IMR-90 (cell line): ENCODE measurements at regions not wholly inside any gene's neighbourhood (a gene's known extent, or its start where the extent isn't known, plus 50 kb on each side); places are given as distances from the start of the nearest gene placed in this dataset.

Experiments used
- ATAC-seq: fragments of 200-7000 bp; cut with Tn5 transposase; 2 replicates; pipeline ENCODE4 v1.9.1; 2020; ENCODE audit warnings: low read depth, mild to moderate bottlenecking, moderate library complexity
- BruUV-seq: library from RNA; stranded (reverse); fragments of 400-500 nt; replicated peaks from 2 replicates; lab custom pipeline; 2021; lab: Mats Ljungman, UMichigan
- CTCF ChIA-PET: fragments of 300-600 bp; formaldehyde crosslinking; extraction: SDS; loops from one replicate; lab custom pipeline; 2021; ENCODE audit warnings: antibody characterized with exemption; lab: Yijun Ruan, JAX
- POLR2A ChIA-PET: fragments of 300-600 bp; sonication (Branson Sonifier 250); formaldehyde crosslinking; loops from one replicate; lab custom pipeline; 2022; ENCODE audit warnings: antibody characterized with exemption; ENCODE audit not compliant: unreplicated experiment; lab: Charles Lee
- DNase-seq: peaks from one replicate; pipeline ENCODE4 v3.0.0; 2013
- H2AFZ ChIP-seq: replicated peaks from 2 replicates; pipeline ENCODE3; 2013; ENCODE audit warnings: low read length, mild to moderate bottlenecking; ENCODE audit not compliant: poor library complexity
- H2AK5ac ChIP-seq: 2 replicates; pipeline ENCODE4 v1.6.1; 2013; ENCODE audit warnings: low read depth, low read length, inconsistent platforms
- H2AK9ac ChIP-seq: replicated peaks from 2 replicates; pipeline ENCODE3; 2013; ENCODE audit warnings: mild to moderate bottlenecking, low read depth, low read length, moderate library complexity; ENCODE audit not compliant: poor library complexity
- H2BK120ac ChIP-seq: 2 replicates; pipeline ENCODE4 v1.6.1; 2013; ENCODE audit warnings: low read depth, low read length, inconsistent platforms
- H2BK15ac ChIP-seq: 3 replicates; pipeline ENCODE4 v1.6.1; 2013; ENCODE audit warnings: low read depth, low read length, inconsistent platforms
- H2BK20ac ChIP-seq: 2 replicates; pipeline ENCODE4 v1.6.1; 2013; ENCODE audit warnings: low read depth, mild to moderate bottlenecking, inconsistent platforms, low read length, moderate library complexity
- H2BK5ac ChIP-seq: 2 replicates; pipeline ENCODE4 v1.6.1; 2013; ENCODE audit warnings: mild to moderate bottlenecking, low read depth, low read length, inconsistent platforms; ENCODE audit not compliant: poor library complexity, severe bottlenecking
- H3K14ac ChIP-seq: replicated peaks from 2 replicates; pipeline ENCODE4 v1.6.1; 2013; ENCODE audit warnings: low read depth, low read length, inconsistent platforms
- H3K18ac ChIP-seq: 2 replicates; pipeline ENCODE4 v1.6.1; 2013; ENCODE audit warnings: low read depth, low read length, control low read depth
- H3K23ac ChIP-seq: 2 replicates; pipeline ENCODE4 v1.6.1; 2013; ENCODE audit warnings: low read depth, low read length, inconsistent platforms
- H3K27ac ChIP-seq: 2 replicates; pipeline ENCODE4 v1.5.1; 2013; ENCODE audit warnings: mild to moderate bottlenecking, control low read depth, low read length; ENCODE audit not compliant: insufficient read depth
- H3K27me3 ChIP-seq: 2 replicates; pipeline ENCODE4 v1.6.1; 2013; ENCODE audit warnings: low read length; ENCODE audit not compliant: control insufficient read depth, insufficient read depth
- H3K36me3 ChIP-seq: 2 replicates; pipeline ENCODE4 v1.6.1; 2013; ENCODE audit warnings: low read length, mixed read lengths; ENCODE audit not compliant: control insufficient read depth, insufficient read depth
- H3K4ac ChIP-seq: 2 replicates; pipeline ENCODE4 v1.6.1; 2013; ENCODE audit warnings: low read depth, low read length, inconsistent platforms
- H3K4me1 ChIP-seq: 2 replicates; pipeline ENCODE4 v1.6.1; 2013; ENCODE audit warnings: low read length, mixed read lengths; ENCODE audit not compliant: control insufficient read depth, insufficient read depth
- H3K4me2 ChIP-seq: 2 replicates; pipeline ENCODE4 v1.6.1; 2013; ENCODE audit warnings: low read depth, mild to moderate bottlenecking, control low read depth, low read length, moderate library complexity
- H3K4me3 ChIP-seq: 2 replicates; pipeline ENCODE4 v1.5.1; 2013; ENCODE audit warnings: low read depth, mild to moderate bottlenecking, control low read depth, low read length, moderate library complexity; ENCODE audit not compliant: insufficient read depth
- H3K56ac ChIP-seq: 2 replicates; pipeline ENCODE4 v1.6.1; 2013; ENCODE audit warnings: low read length, inconsistent platforms; ENCODE audit not compliant: insufficient read depth; ENCODE audit errors: extremely low read depth
- H3K79me1 ChIP-seq, 2 experiments: 2 replicates each; pipeline ENCODE4 v1.6.1; 2013; ENCODE audit warnings: low read length in 2 of 2, inconsistent platforms in 1 of 2, low read depth in 1 of 2
- H3K9ac ChIP-seq: 2 replicates; pipeline ENCODE4 v1.6.1; 2013; ENCODE audit warnings: low read depth, low read length, control low read depth
- H3K9me1 ChIP-seq: 2 replicates; pipeline ENCODE4 v1.6.1; 2013; ENCODE audit warnings: low read length, inconsistent platforms; ENCODE audit not compliant: insufficient read depth
- H3K9me3 ChIP-seq: 2 replicates; pipeline ENCODE4 v1.6.1; 2013; ENCODE audit warnings: low read length; ENCODE audit not compliant: control insufficient read depth, insufficient read depth
- H4K20me1 ChIP-seq: 2 replicates; pipeline ENCODE4 v1.6.1; 2013; ENCODE audit warnings: low read length, inconsistent platforms; ENCODE audit not compliant: insufficient read depth
- H4K5ac ChIP-seq: 2 replicates; pipeline ENCODE4 v1.6.1; 2013; ENCODE audit warnings: mild to moderate bottlenecking, low read depth, low read length, control low read depth
- H4K8ac ChIP-seq, 2 experiments: 2 replicates each; pipeline ENCODE4 v1.6.1; 2013; ENCODE audit warnings: low read depth in 2 of 2, low read length in 2 of 2, control low read depth in 1 of 2, inconsistent platforms in 1 of 2
- H4K91ac ChIP-seq: 2 replicates; pipeline ENCODE4 v1.6.1; 2013; ENCODE audit warnings: low read depth, low read length, inconsistent platforms; ENCODE audit not compliant: insufficient read depth
- BHLHE40 ChIP-seq: fragments of 150-350 bp; IDR thresholded peaks from 2 replicates; pipeline ENCODE4 v1.6.1; 2016; ENCODE audit warnings: mild to moderate bottlenecking, low read depth, low read length
- CEBPB ChIP-seq: IDR thresholded peaks from 2 replicates; pipeline ENCODE4 v1.6.1; 2012; ENCODE audit warnings: low read depth, low read length, improper control_type of control experiment
- CHD1 ChIP-seq: IDR thresholded peaks from 2 replicates; pipeline ENCODE4 v1.6.1; 2012; ENCODE audit warnings: low read depth, low read length, improper control_type of control experiment
- FOS ChIP-seq: fragments of 150-350 bp; IDR thresholded peaks from 2 replicates; pipeline ENCODE4 v1.6.1; 2016; ENCODE audit warnings: low read depth, low read length
- MAFK ChIP-seq: IDR thresholded peaks from 2 replicates; pipeline ENCODE4 v1.6.1; 2012; ENCODE audit warnings: low read depth, low read length, improper control_type of control experiment
- MAZ ChIP-seq: IDR thresholded peaks from 2 replicates; pipeline ENCODE4 v1.6.1; 2012; ENCODE audit warnings: low read depth, mild to moderate bottlenecking, low read length, improper control_type of control experiment, moderate library complexity, borderline replicate concordance
- MXI1 ChIP-seq: IDR thresholded peaks from 2 replicates; pipeline ENCODE4 v1.6.1; 2012; ENCODE audit warnings: low read depth, mild to moderate bottlenecking, low read length, moderate library complexity, borderline replicate concordance
- NFE2L2 ChIP-seq: fragments of 150-350 bp; IDR thresholded peaks from 2 replicates; pipeline ENCODE4 v1.6.1; 2016; ENCODE audit warnings: low read depth, mild to moderate bottlenecking, low read length
- POLR2A ChIP-seq: IDR thresholded peaks from 2 replicates; pipeline ENCODE4 v1.6.1; 2012; ENCODE audit warnings: mild to moderate bottlenecking, low read depth, low read length
- RAD21 ChIP-seq: IDR thresholded peaks from 2 replicates; pipeline ENCODE4 v1.6.1; 2012; ENCODE audit warnings: low read length, improper control_type of control experiment
- RCOR1 ChIP-seq: IDR thresholded peaks from 2 replicates; pipeline ENCODE4 v1.6.1; 2012; ENCODE audit warnings: mild to moderate bottlenecking, low read length, improper control_type of control experiment; ENCODE audit not compliant: insufficient replicate concordance
- RFX5 ChIP-seq: IDR thresholded peaks from 2 replicates; pipeline ENCODE4 v1.8.0; 2012; ENCODE audit warnings: low read depth, mild to moderate bottlenecking, low read length, moderate library complexity
- SMC3 ChIP-seq: fragments of 150-350 bp; IDR thresholded peaks from 2 replicates; pipeline ENCODE4 v1.6.1; 2016; ENCODE audit warnings: low read depth, mild to moderate bottlenecking, antibody characterized with exemption, low read length, moderate library complexity
- WGBS, 2 experiments: methylation state at CpG; one replicate each; pipeline versions ENCODE4 v1.1.5 to v1.1.7; 2013; ENCODE audit warnings: missing lambda C conversion rate in 2 of 2; ENCODE audit not compliant: insufficient read length in 1 of 2; ENCODE audit errors: extremely low coverage in 2 of 2; 5-methylcytosine and 5-hydroxymethylcytosine counted together
- dilution Hi-C: fragments of 300-500 bp; cut with HindIII; formaldehyde crosslinking; loops from one replicate; pipeline ENCODE4 v1.14.3; 2018; ENCODE audit warnings: low sequenced_read_pairs; ENCODE audit not compliant: unreplicated experiment
- in situ Hi-C: fragments of 300-500 bp; cut with MboI; formaldehyde crosslinking; loops from 3 replicates; pipeline ENCODE4 v1.14.3; 2019; ENCODE audit warnings: low sequenced_read_pairs, inconsistent platforms, mixed read lengths
- intact Hi-C: fragments of 100-400 bp; cut with micrococcal nuclease; formaldehyde crosslinking; loops from 2 replicates; pipeline ENCODE4 v1.10.0; 2022
- TF ChIP-seq, protein P1 (sequence below): fragments of 150-350 bp; IDR thresholded peaks from 2 replicates; pipeline ENCODE4 v1.6.1; 2017; ENCODE audit warnings: mild to moderate bottlenecking, antibody characterized with exemption, low read length, low read depth
- TF ChIP-seq, protein P2 (sequence below): conservative IDR thresholded peaks from 2 replicates; pipeline ENCODE4 v1.5.1; 2012; ENCODE audit warnings: mild to moderate bottlenecking, low read depth, low read length, improper control_type of control experiment
- TF ChIP-seq, protein P3 (sequence below): fragments of 150-350 bp; IDR thresholded peaks from 2 replicates; pipeline ENCODE4 v1.6.1; 2016; ENCODE audit warnings: low read depth, mild to moderate bottlenecking, low read length, moderate library complexity, borderline replicate concordance

DNA sequence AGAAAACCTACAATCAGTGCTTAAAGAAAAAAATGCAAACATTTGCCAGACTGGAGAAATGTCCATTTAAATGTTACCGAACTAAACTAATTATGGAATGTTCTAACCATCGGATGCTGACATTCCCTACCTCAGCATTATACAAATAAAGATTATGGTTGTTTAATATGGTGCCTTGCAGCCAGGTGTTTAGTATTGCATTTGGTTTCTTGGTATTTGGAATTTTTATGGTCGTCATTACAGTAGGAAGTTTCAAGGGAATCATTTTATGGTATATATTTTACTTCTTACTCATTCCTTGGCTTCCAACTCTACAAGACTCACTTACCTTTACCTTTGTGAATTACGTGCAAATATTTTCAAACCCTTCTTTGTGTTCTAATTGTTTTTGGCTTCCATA, 103.1 kb upstream of the PNPLA4 start:
- no peak overlapping the region for H3K18ac ChIP-seq
- H3K79me1 ChIP-seq: no peaks in the 10 kb centered on the region
- H2AFZ ChIP-seq: no peak overlapping the region
- POLR2A ChIA-PET: no interaction called here
- H3K4me1 ChIP-seq: no peaks in the 10 kb centered on the region
- ATAC-seq (no peak), DNase-seq (no peak)
- no peak overlapping the region for H3K4me2 ChIP-seq
- TF ChIP-seq RCOR1: no peak
- TF ChIP-seq CEBPB: no peak
- TF ChIP-seq, protein P1, sequence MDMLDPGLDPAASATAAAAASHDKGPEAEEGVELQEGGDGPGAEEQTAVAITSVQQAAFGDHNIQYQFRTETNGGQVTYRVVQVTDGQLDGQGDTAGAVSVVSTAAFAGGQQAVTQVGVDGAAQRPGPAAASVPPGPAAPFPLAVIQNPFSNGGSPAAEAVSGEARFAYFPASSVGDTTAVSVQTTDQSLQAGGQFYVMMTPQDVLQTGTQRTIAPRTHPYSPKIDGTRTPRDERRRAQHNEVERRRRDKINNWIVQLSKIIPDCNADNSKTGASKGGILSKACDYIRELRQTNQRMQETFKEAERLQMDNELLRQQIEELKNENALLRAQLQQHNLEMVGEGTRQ: no peak
- TF ChIP-seq POLR2A: no peak
- TF ChIP-seq BHLHE40: no peak
- no peak for TF ChIP-seq MAZ
- TF ChIP-seq, protein P2, sequence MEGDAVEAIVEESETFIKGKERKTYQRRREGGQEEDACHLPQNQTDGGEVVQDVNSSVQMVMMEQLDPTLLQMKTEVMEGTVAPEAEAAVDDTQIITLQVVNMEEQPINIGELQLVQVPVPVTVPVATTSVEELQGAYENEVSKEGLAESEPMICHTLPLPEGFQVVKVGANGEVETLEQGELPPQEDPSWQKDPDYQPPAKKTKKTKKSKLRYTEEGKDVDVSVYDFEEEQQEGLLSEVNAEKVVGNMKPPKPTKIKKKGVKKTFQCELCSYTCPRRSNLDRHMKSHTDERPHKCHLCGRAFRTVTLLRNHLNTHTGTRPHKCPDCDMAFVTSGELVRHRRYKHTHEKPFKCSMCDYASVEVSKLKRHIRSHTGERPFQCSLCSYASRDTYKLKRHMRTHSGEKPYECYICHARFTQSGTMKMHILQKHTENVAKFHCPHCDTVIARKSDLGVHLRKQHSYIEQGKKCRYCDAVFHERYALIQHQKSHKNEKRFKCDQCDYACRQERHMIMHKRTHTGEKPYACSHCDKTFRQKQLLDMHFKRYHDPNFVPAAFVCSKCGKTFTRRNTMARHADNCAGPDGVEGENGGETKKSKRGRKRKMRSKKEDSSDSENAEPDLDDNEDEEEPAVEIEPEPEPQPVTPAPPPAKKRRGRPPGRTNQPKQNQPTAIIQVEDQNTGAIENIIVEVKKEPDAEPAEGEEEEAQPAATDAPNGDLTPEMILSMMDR: no peak
- TF ChIP-seq SMC3: no peak
- TF ChIP-seq CHD1: no peak
- TF ChIP-seq, protein P3, sequence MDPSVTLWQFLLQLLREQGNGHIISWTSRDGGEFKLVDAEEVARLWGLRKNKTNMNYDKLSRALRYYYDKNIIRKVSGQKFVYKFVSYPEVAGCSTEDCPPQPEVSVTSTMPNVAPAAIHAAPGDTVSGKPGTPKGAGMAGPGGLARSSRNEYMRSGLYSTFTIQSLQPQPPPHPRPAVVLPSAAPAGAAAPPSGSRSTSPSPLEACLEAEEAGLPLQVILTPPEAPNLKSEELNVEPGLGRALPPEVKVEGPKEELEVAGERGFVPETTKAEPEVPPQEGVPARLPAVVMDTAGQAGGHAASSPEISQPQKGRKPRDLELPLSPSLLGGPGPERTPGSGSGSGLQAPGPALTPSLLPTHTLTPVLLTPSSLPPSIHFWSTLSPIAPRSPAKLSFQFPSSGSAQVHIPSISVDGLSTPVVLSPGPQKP: no peak
- TF ChIP-seq NFE2L2: no peak
- TF ChIP-seq RFX5: no peak
- TF ChIP-seq MXI1: no peak
- no peak for TF ChIP-seq FOS
- no peak for TF ChIP-seq RAD21
- no peak for TF ChIP-seq MAFK
- H3K9ac ChIP-seq: no peak overlapping the region
- no peak overlapping the region for H4K8ac ChIP-seq
- H3K4me3 ChIP-seq: no peak overlapping the region
- no peak overlapping the region for H4K5ac ChIP-seq
- H3K4ac ChIP-seq: no peak overlapping the region
- no CpG with 5 or more reads among the region's 4 CpGs for WGBS, 2 experiments
- no peaks in the 10 kb centered on the region for H3K36me3 ChIP-seq
- H2BK5ac ChIP-seq: no peak overlapping the region
- H4K20me1 ChIP-seq: no peaks in the 10 kb centered on the region
- no peak overlapping the region for H4K91ac ChIP-seq
- no peak overlapping the region for H3K23ac ChIP-seq
- no peak overlapping the region for H3K27ac ChIP-seq
- H2AK9ac ChIP-seq: no peak overlapping the region
- no peak overlapping the region for H3K56ac ChIP-seq
- H3K9me3 ChIP-seq: peaks cover 5% of the 10 kb centered on the region; the same call in 1 of the 2 replicates
- H2AK5ac ChIP-seq: no peak overlapping the region
- no peaks in the 10 kb centered on the region for H3K27me3 ChIP-seq
- H2BK15ac ChIP-seq: no peak overlapping the region
- no peak overlapping the region for H2BK120ac ChIP-seq
- H2BK20ac ChIP-seq: no peak overlapping the region
- intact Hi-C loops: no loop called here
- CTCF ChIA-PET: no interaction called here
- in situ Hi-C loops: no loop called here
- dilution Hi-C loops: no loop called here
- no peaks in the 10 kb centered on the region for H3K9me1 ChIP-seq
- no peak overlapping the region for H3K14ac ChIP-seq
- no TSS peak for BruUV-seq
